ENCODE measurements at regions not wholly inside any gene's neighbourhood (a gene's known extent, or its start where the extent isn't known, plus 50 kb on each side); places are given as distances from the start of the nearest gene placed in this dataset.
A peak's percentile ranks its signal among the peaks of the same experiment; 100 is the strongest.

GRCh38 chr10:52966904-52967303 lies 194.3 kb upstream of the MBL2 start:
- DNase-seq (no peak), ATAC-seq (ENCODE audit: low FRiP score in 2 of 2) (no peak)
- 72 to 74% methylated on average over 1 of the region's 1 CpG for WGBS, 2 donors
- TF ChIP-seq EP300 (IDR thresholded peaks at IDR 0.05) (no peak), CTCF (IDR thresholded peaks at IDR 0.05) (no peak), POLR2AphosphoS5 (IDR thresholded peaks at IDR 0.05) (no peak), POLR2A (IDR thresholded peaks at IDR 0.05) (no peak)
- H3K4me1 ChIP-seq: no peaks in the 10 kb centered on the region
- no peak overlapping the region for H3K27ac ChIP-seq
- no peak overlapping the region for H3K4me3 ChIP-seq
- H3K36me3 ChIP-seq: no peaks in the 10 kb centered on the region
- H3K27me3 ChIP-seq: no peaks in the 10 kb centered on the region
- H3K9me3 ChIP-seq: no peaks in the 10 kb centered on the region

- H3K4me3 ChIP-seq: no peak overlapping the region
- no peaks in the 10 kb centered on the region for H3K4me1 ChIP-seq
- no peak for TF ChIP-seq POLR2AphosphoS5 (IDR thresholded peaks at IDR 0.05)
- TF ChIP-seq EP300 (IDR thresholded peaks at IDR 0.05): no peak
- no peak for TF ChIP-seq POLR2A (IDR thresholded peaks at IDR 0.05)
- TF ChIP-seq CTCF (IDR thresholded peaks at IDR 0.05): no peak
- no peaks in the 10 kb centered on the region for H3K36me3 ChIP-seq
- no peak for DNase-seq
- WGBS, 2 donors: 61 to 67% methylated on average over 5 to 6 of the region's 6 CpGs
- H3K9me3 ChIP-seq: no peaks in the 10 kb centered on the region
- H3K27ac ChIP-seq: no peak overlapping the region
- no peaks in the 10 kb centered on the region for H3K27me3 ChIP-seq
- no peak for ATAC-seq (ENCODE audit: low FRiP score in 2 of 2)
These were observed 193.4 kb upstream of the MBL2 start for GRCh38 chr10:52965938-52966401.

- no peak for TF ChIP-seq POLR2A (IDR thresholded peaks at IDR 0.05)
- no peak for TF ChIP-seq CTCF (IDR thresholded peaks at IDR 0.05)
- TF ChIP-seq EP300 (IDR thresholded peaks at IDR 0.05): no peak
- no peak for TF ChIP-seq POLR2AphosphoS5 (IDR thresholded peaks at IDR 0.05)
- Histone ChIP-seq H3K27me3 (no peaks in the 10 kb centered on the region), H3K4me1 (no peaks in the 10 kb centered on the region), H3K9me3 (no peaks in the 10 kb centered on the region), H3K36me3 (no peaks in the 10 kb centered on the region), H3K4me3 (no peak overlapping the region), H3K27ac (no peak overlapping the region)
- 84% methylated on average over 3 of the region's 3 CpGs; no CpG with 5 or more reads in 1 of the 2 donors for WGBS, 2 donors
- DNase-seq (peak in 1 of 2 donors; percentile 46), ATAC-seq (ENCODE audit: low FRiP score in 2 of 2) (peak in 1 of 2 donors; percentile 8)
These were observed 192.9 kb upstream of the MBL2 start for GRCh38 chr10:52965509-52965908.

- Histone ChIP-seq H3K4me3 (no peak overlapping the region), H3K27me3 (no peaks in the 10 kb centered on the region), H3K27ac (no peak overlapping the region), H3K9me3 (no peaks in the 10 kb centered on the region), H3K36me3 (no peaks in the 10 kb centered on the region), H3K4me1 (no peaks in the 10 kb centered on the region)
- TF ChIP-seq POLR2A (IDR thresholded peaks at IDR 0.05) (no peak), EP300 (IDR thresholded peaks at IDR 0.05) (no peak), CTCF (IDR thresholded peaks at IDR 0.05) (no peak), POLR2AphosphoS5 (IDR thresholded peaks at IDR 0.05) (no peak)
- 51 to 65% methylated on average over 2 of the region's 2 CpGs for WGBS, 2 donors
- ATAC-seq (ENCODE audit: low FRiP score in 2 of 2) (no peak), DNase-seq (no peak)
These were observed 188.7 kb upstream of the MBL2 start for GRCh38 chr10:52961323-52961722.

- WGBS, 2 donors: 81 to 88% methylated on average over 2 of the region's 2 CpGs
- no peak for ATAC-seq (ENCODE audit: low FRiP score in 2 of 2)
- Histone ChIP-seq H3K27me3 (no peaks in the 10 kb centered on the region), H3K4me1 (no peaks in the 10 kb centered on the region), H3K27ac (no peak overlapping the region), H3K9me3 (no peaks in the 10 kb centered on the region), H3K36me3 (no peaks in the 10 kb centered on the region), H3K4me3 (no peak overlapping the region)
- TF ChIP-seq EP300 (IDR thresholded peaks at IDR 0.05) (no peak), CTCF (IDR thresholded peaks at IDR 0.05) (no peak), POLR2A (IDR thresholded peaks at IDR 0.05) (no peak), POLR2AphosphoS5 (IDR thresholded peaks at IDR 0.05) (no peak)
- DNase-seq: no peak
These were observed 187.2 kb upstream of the MBL2 start for GRCh38 chr10:52959810-52960209.
